ENCODE measurements at regions not wholly inside any gene's neighbourhood (a gene's known extent, or its start where the extent isn't known, plus 50 kb on each side); places are given as distances from the start of the nearest gene placed in this dataset.

GRCh38 chr11:28878025-28878424, 769.8 kb downstream of the METTL15 start:
- no peak for TF ChIP-seq EZH2 (IDR thresholded peaks at IDR 0.05; ENCODE audit: borderline replicate concordance, insufficient read depth, low read depth, low read length, poor library complexity, severe bottlenecking)
- TF ChIP-seq CTCF (IDR thresholded peaks at IDR 0.05): no peak
- Histone ChIP-seq H3K4me1 (ENCODE audit: control insufficient read depth in 2 of 2, insufficient read depth in 2 of 2, low read length in 2 of 2) (no peaks in the 10 kb centered on the region), H4K20me1 (ENCODE audit: control insufficient read depth, insufficient read depth, low read length, poor library complexity, severe bottlenecking) (no peaks in the 10 kb centered on the region), H3K27ac (ENCODE audit: low read length in 2 of 2) (no peak overlapping the region), H3K27me3 (replicated peaks in 1 of 4; ENCODE audit: control extremely low read depth in 1 of 4, control insufficient read depth in 3 of 4, insufficient read depth in 4 of 4, low read length in 3 of 4) (no peaks in the 10 kb centered on the region), H3K79me2 (ENCODE audit: control insufficient read depth, insufficient read depth, low read length) (no peaks in the 10 kb centered on the region), H3K9ac (ENCODE audit: low read length) (no peak overlapping the region), H3K9me3 (ENCODE audit: control extremely low read depth in 1 of 3, control insufficient read depth in 2 of 3, insufficient read depth in 1 of 3, low read length in 2 of 3) (peaks cover 0 to 1% (median 0%) of the 10 kb centered on the region in 3 donors), H3K4me2 (replicated peaks; ENCODE audit: low read depth, low read length, poor library complexity, severe bottlenecking) (no peak overlapping the region), H2AFZ (ENCODE audit: insufficient read depth, low read depth, low read length, poor library complexity, severe bottlenecking) (no peak overlapping the region), H3K4me3 (ENCODE audit: control extremely low read depth in 1 of 5, extremely low read depth in 1 of 5, insufficient read depth in 1 of 5, low read depth in 2 of 5, low read length in 4 of 5) (no peak overlapping the region), H3K36me3 (replicated peaks in 1 of 2; ENCODE audit: control extremely low read depth in 1 of 2, control insufficient read depth in 1 of 2, extremely low read depth in 1 of 2, insufficient read depth in 2 of 2, low read length in 1 of 2) (no peaks in the 10 kb centered on the region)
- no peaks in the 10 kb centered on the region for H3K27me3 Mint-ChIP-seq
- CTCF ChIA-PET: no interaction called here
- no peak for ATAC-seq (ENCODE audit: low read depth)
- H3K4me3 Mint-ChIP-seq: no peak overlapping the region
- peaks cover 5% of the 10 kb centered on the region for H3K9me3 Mint-ChIP-seq (ENCODE audit: insufficient read depth)
- intact Hi-C loops (cut with micrococcal nuclease): no loop called here
- DNase-seq: no peak
- no peaks in the 10 kb centered on the region for H3K4me1 Mint-ChIP-seq
- POLR2A ChIA-PET: no interaction called here
- H3K27ac Mint-ChIP-seq: no peak overlapping the region
- 100% methylated on average over 1 of the region's 4 CpGs for WGBS (ENCODE audit: insufficient coverage)

- ChIA-PET CTCF (no interaction called here), POLR2A (no interaction called here)
These were observed 769.2 kb downstream of the METTL15 start for GRCh38 chr11:28877340-28877739.

More at GRCh38 chr11:28877340-28877739, 769.2 kb downstream of the METTL15 start:
- no peak for DNase-seq
- Mint-ChIP-seq H3K4me3 (no peak overlapping the region), H3K27me3 (no peaks in the 10 kb centered on the region), H3K4me1 (no peaks in the 10 kb centered on the region), H3K9me3 (ENCODE audit: insufficient read depth) (peaks cover 1% of the 10 kb centered on the region), H3K27ac (no peak overlapping the region)
- H3K4me2 ChIP-seq (replicated peaks; ENCODE audit: low read depth, low read length, poor library complexity, severe bottlenecking): no peak overlapping the region
- no peak for ATAC-seq (ENCODE audit: low read depth)
- H2AFZ ChIP-seq (ENCODE audit: insufficient read depth, low read depth, low read length, poor library complexity, severe bottlenecking): no peak overlapping the region
- H3K4me3 ChIP-seq (ENCODE audit: control extremely low read depth in 1 of 5, extremely low read depth in 1 of 5, insufficient read depth in 1 of 5, low read depth in 2 of 5, low read length in 4 of 5): no peak overlapping the region
- H3K27ac ChIP-seq (ENCODE audit: low read length in 2 of 2): no peak overlapping the region
- intact Hi-C loops (cut with micrococcal nuclease): no loop called here
- H3K9ac ChIP-seq (ENCODE audit: low read length): no peak overlapping the region
- no peaks in the 10 kb centered on the region for H3K36me3 ChIP-seq (replicated peaks in 1 of 2; ENCODE audit: control extremely low read depth in 1 of 2, control insufficient read depth in 1 of 2, extremely low read depth in 1 of 2, insufficient read depth in 2 of 2, low read length in 1 of 2)
- H3K27me3 ChIP-seq (replicated peaks in 1 of 4; ENCODE audit: control extremely low read depth in 1 of 4, control insufficient read depth in 3 of 4, insufficient read depth in 4 of 4, low read length in 3 of 4): no peaks in the 10 kb centered on the region
- H3K4me1 ChIP-seq (ENCODE audit: control insufficient read depth in 2 of 2, insufficient read depth in 2 of 2, low read length in 2 of 2): no peaks in the 10 kb centered on the region
- TF ChIP-seq EZH2 (IDR thresholded peaks at IDR 0.05; ENCODE audit: borderline replicate concordance, insufficient read depth, low read depth, low read length, poor library complexity, severe bottlenecking): no peak
- TF ChIP-seq CTCF (IDR thresholded peaks at IDR 0.05): no peak
- H4K20me1 ChIP-seq (ENCODE audit: control insufficient read depth, insufficient read depth, low read length, poor library complexity, severe bottlenecking): no peaks in the 10 kb centered on the region
- H3K79me2 ChIP-seq (ENCODE audit: control insufficient read depth, insufficient read depth, low read length): no peaks in the 10 kb centered on the region
- H3K9me3 ChIP-seq (ENCODE audit: control extremely low read depth in 1 of 3, control insufficient read depth in 2 of 3, insufficient read depth in 1 of 3, low read length in 2 of 3): peaks cover 0 to 1% (median 0%) of the 10 kb centered on the region in 3 donors

Data from B cell (primary cell).